A549 (cell line): ENCODE measurements at regions not wholly inside any gene's neighbourhood (a gene's known extent, or its start where the extent isn't known, plus 50 kb on each side); places are given as distances from the start of the nearest gene placed in this dataset.

Source experiments
- BHLHE40 ChIP-seq: IDR thresholded peaks from 2 replicates; pipeline ENCODE4 v1.6.1; 2012; ENCODE audit warnings: low read depth, low read length, inconsistent platforms
- EP300 ChIP-seq, 2 experiments: fragments of >200 bp; sonication (Bioruptor Twin); formaldehyde crosslinking; IDR thresholded peaks; 2 replicates in 1 of 2; 3 replicates in 1 of 2; pipeline ENCODE4 v1.6.1; 2016 to 2017
- FOSL2 ChIP-seq, 2 experiments: fragments of 450-650 bp in 1 of 2; fragments of >200 bp in 1 of 2; sonication (Bioruptor Twin) in 1 of 2; formaldehyde crosslinking; IDR thresholded peaks; 2 replicates each; pipeline versions ENCODE4 v1.5.0 to v1.6.1; 2016 to 2020; ENCODE audit warnings: mild to moderate bottlenecking in 1 of 2, moderate library complexity in 1 of 2
- JUN ChIP-seq, 2 experiments: fragments of >200 bp; sonication (Bioruptor Twin); formaldehyde crosslinking; IDR thresholded peaks; 2 replicates in 1 of 2; 3 replicates in 1 of 2; pipeline ENCODE4 v1.6.1; 2016 to 2017
- SREBF2 ChIP-seq: fragments of 450-650 bp; IDR thresholded peaks from 2 replicates; pipeline ENCODE4 v1.6.1; 2014; ENCODE audit warnings: mild to moderate bottlenecking, moderate library complexity
- TF ChIP-seq, protein P1 (sequence below): fragments of >200 bp; sonication (Bioruptor Twin); formaldehyde crosslinking; IDR thresholded peaks from 3 replicates; pipeline ENCODE4 v1.5.1; 2016
- TF ChIP-seq, protein P2 (sequence below): fragments of 150-350 bp; IDR thresholded peaks from 2 replicates; pipeline ENCODE4 v1.6.1; 2014; ENCODE audit warnings: low read depth, mild to moderate bottlenecking, low read length
- TF ChIP-seq, protein P3 (sequence below): fragments of 450-650 bp; IDR thresholded peaks from 2 replicates; pipeline ENCODE4 v1.6.1; 2014; ENCODE audit warnings: antibody characterized with exemption

DNA sequence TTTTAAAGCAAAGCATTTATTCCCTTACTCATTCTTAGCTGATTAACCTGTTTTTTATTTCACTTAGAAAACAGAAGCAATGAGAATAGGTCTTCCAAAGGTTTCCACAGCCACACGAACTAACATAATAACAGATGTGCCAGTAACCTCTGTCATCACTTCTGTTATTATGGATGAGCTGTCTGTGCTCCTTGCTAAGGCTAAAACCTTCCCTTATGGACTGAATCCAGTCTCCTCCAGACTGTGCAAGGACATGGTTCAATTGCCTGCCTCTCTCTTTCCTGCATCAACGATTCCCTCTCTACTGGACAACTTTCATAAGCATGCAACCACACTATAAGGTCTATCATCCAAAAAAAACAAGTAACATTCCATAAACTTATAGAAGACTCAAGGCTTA is 1446.2 kb downstream of the MAT2B start:
- TF ChIP-seq, protein P1, sequence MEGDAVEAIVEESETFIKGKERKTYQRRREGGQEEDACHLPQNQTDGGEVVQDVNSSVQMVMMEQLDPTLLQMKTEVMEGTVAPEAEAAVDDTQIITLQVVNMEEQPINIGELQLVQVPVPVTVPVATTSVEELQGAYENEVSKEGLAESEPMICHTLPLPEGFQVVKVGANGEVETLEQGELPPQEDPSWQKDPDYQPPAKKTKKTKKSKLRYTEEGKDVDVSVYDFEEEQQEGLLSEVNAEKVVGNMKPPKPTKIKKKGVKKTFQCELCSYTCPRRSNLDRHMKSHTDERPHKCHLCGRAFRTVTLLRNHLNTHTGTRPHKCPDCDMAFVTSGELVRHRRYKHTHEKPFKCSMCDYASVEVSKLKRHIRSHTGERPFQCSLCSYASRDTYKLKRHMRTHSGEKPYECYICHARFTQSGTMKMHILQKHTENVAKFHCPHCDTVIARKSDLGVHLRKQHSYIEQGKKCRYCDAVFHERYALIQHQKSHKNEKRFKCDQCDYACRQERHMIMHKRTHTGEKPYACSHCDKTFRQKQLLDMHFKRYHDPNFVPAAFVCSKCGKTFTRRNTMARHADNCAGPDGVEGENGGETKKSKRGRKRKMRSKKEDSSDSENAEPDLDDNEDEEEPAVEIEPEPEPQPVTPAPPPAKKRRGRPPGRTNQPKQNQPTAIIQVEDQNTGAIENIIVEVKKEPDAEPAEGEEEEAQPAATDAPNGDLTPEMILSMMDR: no peak
- TF ChIP-seq, protein P2, sequence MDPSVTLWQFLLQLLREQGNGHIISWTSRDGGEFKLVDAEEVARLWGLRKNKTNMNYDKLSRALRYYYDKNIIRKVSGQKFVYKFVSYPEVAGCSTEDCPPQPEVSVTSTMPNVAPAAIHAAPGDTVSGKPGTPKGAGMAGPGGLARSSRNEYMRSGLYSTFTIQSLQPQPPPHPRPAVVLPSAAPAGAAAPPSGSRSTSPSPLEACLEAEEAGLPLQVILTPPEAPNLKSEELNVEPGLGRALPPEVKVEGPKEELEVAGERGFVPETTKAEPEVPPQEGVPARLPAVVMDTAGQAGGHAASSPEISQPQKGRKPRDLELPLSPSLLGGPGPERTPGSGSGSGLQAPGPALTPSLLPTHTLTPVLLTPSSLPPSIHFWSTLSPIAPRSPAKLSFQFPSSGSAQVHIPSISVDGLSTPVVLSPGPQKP: no peak
- TF ChIP-seq JUN (IDR thresholded peaks at IDR 0.05) (no peak), SREBF2 (no peak), EP300 (IDR thresholded peaks at IDR 0.05) (no peak), BHLHE40 (no peak), FOSL2 (IDR thresholded peaks at IDR 0.05) (no peak), FOSL2 (CRISPR knock-in tag; IDR thresholded peaks at IDR 0.05) (no peak)
- TF ChIP-seq, protein P3, sequence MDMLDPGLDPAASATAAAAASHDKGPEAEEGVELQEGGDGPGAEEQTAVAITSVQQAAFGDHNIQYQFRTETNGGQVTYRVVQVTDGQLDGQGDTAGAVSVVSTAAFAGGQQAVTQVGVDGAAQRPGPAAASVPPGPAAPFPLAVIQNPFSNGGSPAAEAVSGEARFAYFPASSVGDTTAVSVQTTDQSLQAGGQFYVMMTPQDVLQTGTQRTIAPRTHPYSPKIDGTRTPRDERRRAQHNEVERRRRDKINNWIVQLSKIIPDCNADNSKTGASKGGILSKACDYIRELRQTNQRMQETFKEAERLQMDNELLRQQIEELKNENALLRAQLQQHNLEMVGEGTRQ: no peak
